ENCODE measurements at regions not wholly inside any gene's neighbourhood (a gene's known extent, or its start where the extent isn't known, plus 50 kb on each side); places are given as distances from the start of the nearest gene placed in this dataset.
"Not testable (repeated sequence)": the region's sequence is repeated elsewhere in the genome, so short reads cannot be mapped to it uniquely, and the experiment has no call there.

DNA sequence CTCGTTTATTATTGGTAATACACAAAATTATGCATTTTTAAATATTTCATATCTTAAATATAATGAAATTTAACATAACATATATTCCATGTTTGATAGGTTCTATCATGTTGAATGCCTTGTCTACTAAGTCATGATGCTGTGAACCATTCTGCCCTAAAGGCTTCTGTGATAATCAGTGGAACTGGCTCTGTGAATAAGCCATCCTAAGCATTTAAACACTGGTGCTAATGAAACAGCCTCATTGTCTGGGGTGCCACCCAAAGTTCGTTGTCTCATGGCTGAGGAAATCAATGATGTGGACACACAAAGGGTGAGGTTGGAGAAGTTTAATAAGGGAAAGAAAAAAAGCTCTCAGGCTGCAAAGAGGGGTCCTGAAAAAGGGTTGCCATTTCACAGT lies 264.7 kb upstream of the ZRANB2 start:
- DNase-seq: no peak

DNA sequence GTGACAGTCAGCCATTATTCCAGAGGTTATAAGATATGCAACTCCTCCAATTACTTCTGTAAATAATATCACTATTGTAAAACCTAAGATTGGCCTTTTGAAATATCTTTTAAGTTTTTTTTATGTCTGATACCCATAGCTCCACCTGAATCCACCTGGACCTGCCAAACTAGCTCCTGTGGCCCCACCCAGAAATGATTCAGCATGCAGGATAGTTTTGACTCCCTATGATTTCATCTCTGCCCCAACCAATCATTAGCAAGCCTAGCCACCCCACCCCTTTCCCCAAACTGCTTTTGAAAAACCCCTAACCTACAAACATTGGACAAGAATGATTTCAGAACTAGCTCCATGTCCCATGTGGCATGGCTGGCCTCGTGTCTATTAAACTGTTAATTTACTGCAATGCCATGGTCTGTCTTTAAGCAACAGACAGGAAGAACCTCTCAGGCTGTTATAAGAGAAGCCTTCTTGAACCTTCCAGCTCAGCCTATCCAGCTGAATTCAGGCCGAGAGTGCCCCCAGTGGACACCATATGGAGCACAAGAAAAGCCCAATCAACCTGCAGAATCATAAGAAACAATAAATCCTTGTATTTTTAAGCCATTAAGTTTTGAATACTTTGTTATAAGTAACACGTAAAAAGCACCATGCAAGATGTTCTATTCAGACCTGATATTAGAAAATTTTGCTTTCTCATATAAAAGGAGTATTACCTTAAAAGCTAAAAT lies 263.0 kb upstream of the ZRANB2 start:
- peak; percentile 13 for DNase-seq

DNA sequence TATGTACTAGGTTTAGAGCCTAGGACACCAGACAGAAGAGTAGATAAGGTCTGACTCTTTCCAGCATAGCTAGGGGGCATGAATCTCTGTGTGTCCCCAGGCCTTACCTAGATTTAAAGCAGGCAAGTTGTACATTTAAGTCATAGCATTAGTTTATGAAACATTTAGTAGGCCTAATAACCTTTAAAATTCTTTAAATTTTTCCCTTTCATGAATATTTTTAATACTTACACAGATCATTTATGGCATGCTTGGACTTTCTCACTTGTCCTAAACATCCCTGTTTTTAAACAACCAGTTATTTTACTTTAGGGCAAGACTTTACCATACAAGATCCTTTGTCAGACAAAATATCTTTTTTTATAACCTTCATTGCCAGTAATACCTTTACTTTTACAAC lies 258.4 kb upstream of the ZRANB2 start:
- DNase-seq: peak; percentile 5

DNA sequence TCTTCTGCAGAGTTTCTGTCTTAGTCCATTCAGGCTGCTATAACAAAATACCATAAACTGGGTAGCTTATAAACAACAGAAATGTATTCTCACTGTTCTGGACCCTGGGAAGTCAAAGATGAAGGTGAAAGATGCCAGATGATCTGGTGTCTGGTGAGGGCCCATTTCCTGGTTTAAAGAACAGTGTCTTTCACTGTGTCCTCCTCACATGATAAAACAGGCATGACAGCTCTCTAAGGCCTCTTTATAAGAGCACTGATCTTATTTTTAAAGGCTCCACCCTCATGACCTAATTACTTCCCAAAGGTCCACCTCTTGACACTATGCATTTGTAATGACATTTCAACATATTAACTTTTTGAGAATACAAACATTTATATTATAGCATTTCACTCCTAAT lies 250.2 kb upstream of the ZRANB2 start:
- DNase-seq: no peak

DNA sequence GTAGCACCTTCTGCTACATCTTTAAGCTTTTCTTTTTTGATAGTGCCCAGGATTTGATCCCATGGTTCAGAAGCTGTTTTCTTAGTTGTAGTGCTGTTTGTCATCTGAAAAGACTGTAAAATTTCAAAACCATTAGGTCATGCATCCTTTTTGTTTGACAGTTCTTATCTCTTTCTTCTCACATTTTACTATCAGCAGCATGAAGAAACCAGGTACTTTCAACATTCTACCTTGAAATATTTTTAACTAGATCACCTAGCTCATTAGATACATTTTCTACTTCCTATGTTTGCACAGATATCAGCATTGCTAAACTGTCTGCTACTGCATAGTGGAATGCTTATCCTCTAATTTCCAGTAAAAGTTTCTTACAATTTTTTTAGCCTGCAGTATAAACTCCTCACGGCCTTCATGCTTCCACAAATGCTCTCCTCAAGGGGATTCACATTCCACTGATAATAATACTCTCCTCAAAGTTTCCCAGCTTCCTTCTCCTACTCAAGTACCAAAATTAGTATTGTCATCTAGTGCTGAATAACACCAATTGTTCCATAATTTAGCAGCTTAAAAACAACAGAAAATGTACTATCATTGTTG lies 243.9 kb upstream of the ZRANB2 start:
- no peak for DNase-seq

DNA sequence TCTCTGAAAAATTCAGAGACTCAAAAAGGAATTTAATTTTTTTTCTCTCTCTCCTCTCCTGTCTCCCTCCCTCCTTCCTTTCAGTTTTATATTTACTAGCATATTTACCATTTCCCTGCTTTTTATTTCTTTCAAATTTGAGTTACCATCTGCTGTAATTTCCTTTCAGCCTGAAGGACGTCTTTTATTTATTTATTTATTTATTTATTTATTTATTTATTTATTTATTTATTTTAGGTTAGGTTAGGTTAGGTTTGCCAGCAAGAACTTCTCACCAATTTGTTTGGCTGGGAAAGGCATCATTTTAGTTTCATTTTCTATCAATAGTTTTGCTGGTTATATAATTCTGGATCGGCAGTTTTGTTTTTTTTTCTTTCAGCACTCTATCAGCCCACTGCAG lies 231.7 kb upstream of the ZRANB2 start:
- DNase-seq: no peak

DNA sequence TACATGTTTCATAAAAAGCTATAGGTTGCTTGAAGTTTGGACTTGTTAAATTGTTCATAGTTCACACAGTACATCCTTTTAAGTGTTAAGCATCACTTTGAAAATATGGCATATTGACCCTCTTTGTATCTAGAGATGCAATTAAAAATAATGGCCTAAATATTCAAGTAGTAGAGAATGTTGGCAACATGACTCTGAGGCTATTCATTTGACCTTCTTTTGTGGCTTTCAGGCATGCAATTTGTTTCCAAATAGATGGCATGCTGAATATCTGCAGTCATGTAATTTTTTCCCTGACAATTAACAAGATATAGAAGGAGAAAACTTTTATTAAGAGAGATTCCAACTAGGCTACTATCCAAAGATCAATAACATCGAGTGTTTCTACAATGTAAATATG lies 230.5 kb upstream of the ZRANB2 start:
- no peak for DNase-seq

DNA sequence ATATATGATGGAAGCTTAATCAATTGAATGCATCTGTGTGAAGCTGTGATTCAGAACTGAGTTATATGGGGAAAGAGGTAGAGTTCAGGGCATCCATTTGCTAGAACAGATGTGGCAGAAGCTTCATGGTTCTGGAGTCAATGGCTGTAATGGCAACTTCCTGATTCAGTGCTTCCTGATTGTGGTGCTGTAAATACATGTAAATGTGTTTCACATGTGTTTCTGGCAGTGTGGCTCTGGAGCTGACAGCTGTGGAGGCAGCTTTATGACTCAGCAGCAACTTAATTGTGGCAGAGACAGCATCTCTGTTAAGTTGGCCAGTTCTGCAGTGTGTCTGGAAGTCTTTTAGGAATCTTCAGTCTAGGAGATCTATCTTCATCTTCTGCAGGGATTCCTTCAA lies 226.6 kb upstream of the ZRANB2 start:
- DNase-seq: peak; percentile 94

DNA sequence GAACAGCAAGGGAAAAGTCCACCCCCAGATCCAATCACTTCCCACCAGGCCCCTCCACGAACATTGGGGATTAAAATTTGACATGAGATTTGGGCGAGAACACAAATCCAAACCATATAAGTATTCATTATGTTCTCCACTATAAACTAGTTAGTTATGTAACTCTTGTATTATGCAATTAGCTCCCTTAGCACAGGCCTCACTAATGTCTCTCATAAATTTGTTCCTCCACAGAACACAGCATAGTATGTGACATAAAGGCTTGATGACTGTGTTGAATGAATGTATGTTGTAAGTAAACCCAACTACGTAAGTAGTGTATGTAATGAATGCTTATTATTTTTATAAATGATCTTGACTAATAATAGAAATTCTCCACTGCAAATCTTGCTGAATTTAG lies 223.3 kb upstream of the ZRANB2 start:
- DNase-seq: peak; percentile 57

DNA sequence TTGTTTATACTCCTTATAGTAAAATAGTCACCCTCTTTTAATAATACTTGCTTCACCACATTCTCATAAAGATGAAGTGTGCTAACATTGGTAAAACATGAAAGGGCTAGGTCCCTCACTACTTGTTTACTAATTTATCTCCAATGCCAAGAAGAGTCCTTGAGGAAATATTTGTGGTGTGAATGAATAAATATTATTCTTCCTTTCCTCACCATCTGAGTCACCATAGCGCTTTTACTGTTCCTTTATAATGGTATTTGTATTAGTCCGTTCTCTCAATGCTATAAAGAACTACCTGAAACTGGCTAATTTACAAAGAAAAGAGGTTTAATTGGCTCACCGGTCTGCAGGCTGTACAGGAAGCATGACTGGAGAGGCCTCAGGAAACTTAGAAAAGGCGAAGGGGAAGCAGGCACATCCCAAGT lies 222.8 kb upstream of the ZRANB2 start:
- no peak for DNase-seq

DNA sequence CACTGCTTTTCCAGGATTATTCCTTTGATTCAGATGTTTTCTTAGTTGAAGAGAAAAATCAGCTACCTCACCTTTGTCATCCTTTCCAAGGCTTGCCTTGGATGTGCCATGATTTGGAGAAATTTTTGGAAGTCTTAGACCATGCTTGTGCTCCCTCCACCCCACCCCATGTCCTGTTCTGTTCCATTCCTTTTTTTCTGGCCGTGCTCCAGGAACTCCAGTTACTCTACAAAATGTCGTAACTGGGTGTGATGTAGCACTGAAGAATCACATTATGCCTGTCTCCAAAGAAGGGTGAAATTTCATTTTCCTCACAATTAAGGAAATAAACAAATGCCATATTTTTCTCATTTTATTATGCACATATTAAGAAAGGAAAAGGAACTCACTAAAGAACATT lies 217.8 kb upstream of the ZRANB2 start:
- no peak for DNase-seq

DNA sequence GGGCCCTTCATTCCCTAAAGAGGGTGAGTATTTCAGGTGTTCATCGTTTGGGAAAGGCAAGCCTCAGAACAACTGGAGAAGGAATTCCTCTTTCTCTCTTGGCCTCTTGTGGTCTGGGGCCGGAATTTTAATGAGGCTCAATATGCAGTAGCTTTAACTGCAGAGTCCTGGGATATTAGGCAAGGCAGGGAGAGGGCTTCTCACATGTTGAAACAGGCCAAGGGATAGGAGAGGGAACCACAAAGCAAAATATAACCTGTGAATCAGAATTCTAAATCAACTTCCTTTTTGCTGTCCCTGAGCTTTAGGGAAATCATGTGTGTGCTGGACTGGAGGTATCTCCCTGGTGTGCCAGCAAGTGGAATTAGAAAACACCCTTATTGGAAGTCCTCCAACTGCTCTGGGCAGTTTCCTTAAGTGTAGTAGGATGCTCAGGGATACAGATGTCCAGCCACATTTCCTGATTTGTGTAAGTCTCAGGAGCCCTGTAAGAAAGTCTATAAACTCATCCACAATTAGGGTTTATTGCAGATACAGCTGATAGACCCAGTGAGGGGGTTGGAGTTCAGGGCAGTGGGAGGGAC lies 215.8 kb upstream of the ZRANB2 start:
- DNase-seq: no peak

DNA sequence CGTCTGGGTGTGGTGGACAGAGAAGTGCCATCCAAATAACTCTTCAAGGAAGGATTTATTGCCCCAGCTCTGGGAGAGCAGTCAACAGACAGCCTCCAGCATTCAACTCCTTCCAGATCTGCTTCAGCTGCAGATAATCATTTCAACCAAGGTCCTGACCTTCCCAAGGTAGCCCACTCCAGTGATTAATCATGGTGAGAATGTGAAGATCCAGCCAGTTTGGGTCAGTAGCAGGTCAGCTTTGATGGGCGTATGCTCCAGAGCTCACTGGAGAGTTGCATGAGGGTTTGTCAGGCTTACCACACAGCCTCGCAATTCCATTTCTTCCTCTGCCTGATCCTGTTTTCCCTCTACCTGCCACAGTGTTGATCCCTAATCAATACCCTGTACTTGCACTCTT lies 214.5 kb upstream of the ZRANB2 start:
- DNase-seq: no peak

DNA sequence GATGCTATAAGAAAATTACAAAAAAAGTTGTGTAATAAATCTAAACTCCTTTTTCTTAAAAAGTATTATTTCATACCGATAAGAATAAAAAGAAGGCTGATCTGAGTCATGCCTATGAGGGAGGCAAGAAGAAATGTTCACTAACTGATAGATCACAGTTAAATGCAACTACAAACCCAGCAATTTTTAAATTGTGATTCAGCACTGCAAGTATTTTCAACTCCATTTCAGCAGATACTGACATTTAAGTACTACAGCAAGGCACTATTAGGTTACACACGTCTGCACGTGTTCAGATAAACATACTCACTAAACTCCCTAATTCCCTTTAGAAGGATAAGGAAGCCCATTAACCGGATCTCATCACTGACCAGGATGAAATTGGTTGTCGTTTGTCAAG lies 213.3 kb upstream of the ZRANB2 start:
- no peak for DNase-seq

DNA sequence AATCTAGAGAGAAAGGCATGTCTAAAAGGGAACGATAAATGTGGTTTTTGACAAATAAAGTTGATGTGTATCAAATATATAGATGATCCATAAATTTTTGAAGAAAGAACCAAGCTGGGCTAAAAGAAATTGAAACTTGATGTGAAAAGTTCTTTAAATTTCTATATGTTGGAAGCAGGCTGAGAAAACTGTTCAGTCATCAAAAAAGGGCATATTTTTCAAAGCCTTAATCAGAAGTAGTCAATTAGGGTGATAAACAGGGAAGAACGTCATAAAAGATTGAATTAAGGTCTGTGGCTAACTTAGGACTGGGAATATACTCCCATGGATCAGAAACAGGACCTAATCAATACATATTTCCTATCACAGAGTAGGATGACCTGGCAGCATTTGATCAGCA lies 211.4 kb upstream of the ZRANB2 start:
- DNase-seq: no peak

DNA sequence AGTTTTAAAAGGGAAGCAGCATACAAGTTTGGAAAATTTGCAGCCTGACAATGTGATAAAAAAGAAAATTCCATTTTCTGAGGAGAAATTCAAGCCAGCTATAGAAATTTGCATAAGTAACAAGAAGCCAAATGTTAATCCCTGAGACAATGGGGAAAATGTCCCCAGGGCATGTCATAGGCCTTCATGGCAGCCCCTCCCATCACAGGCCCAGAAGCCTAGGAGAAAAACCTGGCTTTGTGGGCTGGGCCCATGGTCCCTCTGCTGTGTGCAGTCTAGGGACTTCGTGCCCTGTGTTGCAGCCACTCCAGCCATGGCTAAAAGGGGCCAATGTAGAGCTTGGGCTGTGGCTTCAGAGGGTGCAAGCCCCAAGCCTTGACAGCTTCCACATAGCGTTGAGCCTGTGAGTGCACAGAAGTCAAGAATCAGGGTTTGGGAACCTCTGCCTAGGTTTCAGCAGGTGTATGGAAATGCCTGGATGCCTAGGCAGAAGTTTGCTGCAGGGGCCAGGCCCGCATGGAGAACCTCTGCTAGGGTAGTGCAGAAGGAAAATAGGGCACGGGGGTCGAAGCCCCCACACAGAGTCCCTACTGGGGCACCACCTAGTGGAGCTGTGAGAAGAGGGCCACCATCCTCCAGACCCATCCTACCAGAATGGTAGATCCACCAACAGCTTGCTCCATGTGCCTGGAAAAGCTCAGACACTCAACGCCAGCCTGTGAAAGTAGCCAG lies 209.8 kb upstream of the ZRANB2 start:
- DNase-seq: not testable (repeated sequence)

DNA sequence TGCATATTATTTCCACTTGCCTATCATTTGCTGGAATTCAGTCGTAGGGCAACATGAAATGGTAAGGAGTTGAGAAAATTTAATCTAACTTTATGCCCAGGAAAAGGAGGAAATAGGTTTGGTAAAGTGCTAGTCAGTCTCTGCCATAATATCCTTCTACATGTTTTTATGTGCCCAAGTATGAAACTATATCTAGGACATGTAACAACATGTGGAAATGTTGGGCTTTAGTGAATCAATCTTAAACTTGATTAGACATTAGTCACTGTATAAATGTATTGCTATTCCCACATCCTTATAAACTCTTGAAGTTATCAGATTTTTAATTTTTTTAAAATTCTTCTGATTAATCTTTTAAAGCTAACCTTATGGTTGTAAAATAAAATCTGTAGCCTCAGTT lies 204.7 kb upstream of the ZRANB2 start:
- DNase-seq: no peak

DNA sequence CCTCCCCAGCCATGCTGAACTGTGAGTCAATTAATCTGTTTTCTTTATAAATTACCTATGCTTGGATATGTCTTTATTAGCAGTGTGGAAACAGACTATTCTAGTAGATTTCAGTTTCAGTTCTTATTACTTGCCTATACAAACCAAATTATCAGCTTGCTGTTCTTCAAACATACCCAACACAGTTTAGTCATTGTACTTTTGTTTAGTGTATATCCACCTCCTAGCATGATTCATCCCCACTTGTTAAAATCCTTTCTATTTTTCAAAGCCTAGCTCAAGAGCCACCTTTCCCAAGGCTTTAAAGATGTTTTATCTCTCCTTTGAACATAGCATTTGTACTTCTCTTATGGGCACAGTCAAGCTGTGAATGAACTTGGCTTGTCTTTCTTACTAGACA lies 195.6 kb upstream of the ZRANB2 start:
- no peak for DNase-seq

DNA sequence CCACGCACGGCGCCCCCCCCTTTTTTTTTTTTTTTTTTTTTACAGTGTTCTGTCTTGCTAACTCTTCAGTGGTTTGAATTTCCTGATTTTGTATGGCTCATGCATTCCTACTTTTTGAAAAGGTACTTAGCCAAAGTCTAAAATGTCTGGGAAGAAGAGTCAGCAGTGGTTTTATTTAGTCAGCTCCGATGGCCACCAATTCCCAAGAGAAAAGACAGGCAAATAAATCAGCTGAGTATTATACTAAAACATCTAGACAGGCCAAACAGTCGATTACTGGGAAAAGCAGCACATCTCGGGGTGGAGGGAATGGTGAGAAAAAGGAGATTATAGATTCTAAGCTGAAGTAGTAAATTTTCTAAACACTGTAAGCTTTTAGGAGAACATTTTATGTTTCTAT lies 192.5 kb upstream of the ZRANB2 start:
- no peak for DNase-seq

DNA sequence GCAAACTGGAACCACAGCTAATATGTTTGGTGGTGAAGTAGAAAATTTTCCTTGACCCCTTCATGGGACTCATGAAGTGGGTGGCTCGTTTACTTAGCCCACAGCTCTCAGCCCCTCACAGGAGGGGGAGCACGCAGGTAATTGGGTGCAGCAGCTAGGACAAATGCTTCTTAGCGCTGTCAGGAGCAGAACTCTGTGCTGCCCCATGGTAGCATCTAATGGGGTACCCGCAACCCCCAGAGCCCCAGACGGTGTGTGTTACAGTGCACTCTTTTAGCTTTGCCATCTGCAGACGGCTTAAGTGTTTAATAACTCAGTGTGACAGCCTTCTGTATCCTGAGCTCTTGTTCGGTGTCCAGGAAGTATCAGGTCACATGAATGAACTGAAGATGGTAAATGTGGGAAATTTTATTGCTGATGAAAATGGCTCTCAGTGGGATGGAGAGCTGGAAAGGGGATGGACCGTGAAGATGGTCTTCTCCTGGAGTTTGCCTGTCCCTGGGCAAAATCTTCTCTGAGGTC lies 189.6 kb upstream of the ZRANB2 start:
- DNase-seq: no peak

DNA sequence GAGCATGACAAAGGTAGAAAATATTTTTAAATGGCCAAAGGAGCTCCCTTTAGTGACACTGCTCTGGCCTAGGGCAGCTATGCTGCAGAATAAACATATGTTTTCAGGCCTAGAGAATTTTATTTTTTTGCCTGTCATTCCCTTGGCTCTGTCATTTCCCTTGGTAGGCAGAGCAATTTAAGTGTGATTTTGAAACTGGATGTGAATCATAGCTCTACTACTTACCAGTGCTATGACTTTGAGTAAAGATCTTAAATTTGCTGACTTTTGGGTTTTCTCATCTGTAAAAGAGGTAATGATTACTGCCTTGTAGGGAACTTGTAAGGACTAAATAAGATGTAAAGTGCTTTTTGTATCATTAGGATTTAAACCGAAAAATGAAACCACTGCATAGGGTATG lies 189.0 kb upstream of the ZRANB2 start:
- DNase-seq: peak; percentile 61

DNA sequence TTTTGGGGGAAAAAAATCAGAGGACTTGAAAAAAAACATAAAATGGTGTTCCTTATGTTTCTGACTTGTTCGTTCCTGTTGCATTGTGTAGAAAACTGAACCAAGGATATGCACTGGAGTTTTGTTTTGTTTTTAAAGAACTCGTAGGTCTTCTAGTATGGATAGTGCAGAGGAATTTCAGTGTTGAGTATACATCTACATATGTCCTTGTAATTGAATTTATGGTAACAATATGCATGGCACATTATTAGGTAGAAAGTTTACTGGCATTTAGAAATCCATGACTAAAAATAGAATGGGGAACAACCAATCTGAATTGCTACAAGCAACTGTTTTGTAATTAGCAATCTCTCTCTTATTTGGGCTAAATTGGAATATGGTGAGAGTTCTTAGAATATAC lies 188.3 kb upstream of the ZRANB2 start:
- DNase-seq: peak; percentile 39

DNA sequence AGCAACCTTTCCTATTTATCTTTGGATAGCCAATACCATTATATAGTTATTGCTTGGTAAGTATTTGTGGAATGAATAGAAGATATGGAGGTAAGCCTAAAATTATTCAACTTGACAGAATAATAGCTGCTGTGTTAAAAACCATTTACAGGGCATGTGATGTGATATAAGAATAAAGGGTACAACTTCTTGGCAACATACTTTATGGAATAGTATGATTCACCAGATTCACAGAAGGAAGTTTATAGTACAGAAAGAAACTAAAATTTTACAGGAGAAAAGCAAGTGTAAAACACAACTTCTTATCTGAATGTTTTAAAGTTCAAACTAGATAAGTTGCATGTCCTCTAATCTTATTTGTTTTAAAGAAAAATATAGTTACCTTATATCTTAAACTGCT lies 186.4 kb upstream of the ZRANB2 start:
- no peak for DNase-seq

DNA sequence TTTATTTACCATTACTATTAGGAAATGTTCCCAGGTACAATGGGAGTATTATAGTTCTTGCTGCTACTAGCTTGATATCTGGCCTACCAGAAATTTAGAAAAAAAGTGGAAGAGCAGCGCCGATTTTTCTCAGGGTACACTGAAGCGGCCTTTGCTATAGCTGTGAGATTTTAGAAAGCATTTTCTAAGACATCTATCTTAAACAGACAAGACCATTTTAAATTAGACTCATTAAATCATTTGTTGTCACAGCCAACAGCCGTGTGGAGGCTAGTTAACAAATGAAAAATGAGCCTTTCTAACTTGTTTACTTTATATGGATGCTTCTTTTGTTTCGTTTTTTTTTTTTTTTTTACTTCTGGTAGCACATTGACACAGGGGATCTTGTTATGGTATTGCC lies 183.2 kb upstream of the ZRANB2 start:
- no peak for DNase-seq

Data from MV-4-11 (cell line).